GM19035 (cell line): ENCODE measurements at regions not wholly inside any gene's neighbourhood (a gene's known extent, or its start where the extent isn't known, plus 50 kb on each side); places are given as distances from the start of the nearest gene placed in this dataset.
A peak's percentile ranks its signal among the peaks of the same experiment; 100 is the strongest.
"Not testable (repeated sequence)": the region's sequence is repeated elsewhere in the genome, so short reads cannot be mapped to it uniquely, and the experiment has no call there.

ENCODE experiments used
- ATAC-seq: cut with Tn5 transposase; IDR thresholded peaks from one replicate; pipeline ENCODE4 v1.9.1; 2021; ENCODE audit not compliant: unreplicated experiment

DNA sequence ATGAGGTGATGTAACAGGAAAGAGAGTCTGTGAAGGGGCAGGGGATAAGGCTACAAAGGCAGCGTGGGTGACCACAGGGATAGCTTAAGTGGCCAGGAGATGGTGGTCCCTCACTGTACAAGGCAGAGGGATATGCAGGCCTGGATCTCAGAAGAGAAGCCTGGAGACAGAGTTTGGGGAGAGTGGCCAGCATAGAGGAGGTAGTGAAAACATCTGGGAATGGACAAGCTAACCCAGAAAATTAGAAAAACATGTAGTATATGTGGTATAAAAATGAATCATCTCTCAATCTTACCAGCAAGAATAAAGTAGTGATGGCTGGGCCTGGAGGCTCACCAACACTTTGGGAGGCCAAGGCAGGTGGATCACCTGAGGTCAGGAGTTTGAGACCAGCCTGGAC lies 349.2 kb upstream of the KLF4 start:
- no peak for ATAC-seq

DNA sequence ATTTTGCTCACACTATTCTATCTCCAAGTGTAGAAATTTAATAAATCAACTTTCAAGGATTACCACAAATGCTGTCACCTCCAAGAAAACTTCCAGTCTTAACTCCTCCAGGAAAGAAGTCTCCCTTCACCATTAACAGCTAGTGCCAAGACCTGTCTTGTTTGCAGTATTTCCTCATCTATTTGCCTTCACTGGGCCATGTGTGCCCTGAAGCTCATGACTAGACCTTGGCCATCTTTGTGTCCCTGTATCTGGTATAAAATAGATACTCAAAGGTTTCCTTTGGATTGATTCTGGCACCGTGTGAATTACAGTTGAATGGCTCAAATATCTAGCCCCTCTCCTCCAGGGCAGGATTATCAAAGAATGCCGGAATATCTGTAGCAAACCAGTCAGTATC lies 346.7 kb upstream of the KLF4 start:
- ATAC-seq, result no peak

DNA sequence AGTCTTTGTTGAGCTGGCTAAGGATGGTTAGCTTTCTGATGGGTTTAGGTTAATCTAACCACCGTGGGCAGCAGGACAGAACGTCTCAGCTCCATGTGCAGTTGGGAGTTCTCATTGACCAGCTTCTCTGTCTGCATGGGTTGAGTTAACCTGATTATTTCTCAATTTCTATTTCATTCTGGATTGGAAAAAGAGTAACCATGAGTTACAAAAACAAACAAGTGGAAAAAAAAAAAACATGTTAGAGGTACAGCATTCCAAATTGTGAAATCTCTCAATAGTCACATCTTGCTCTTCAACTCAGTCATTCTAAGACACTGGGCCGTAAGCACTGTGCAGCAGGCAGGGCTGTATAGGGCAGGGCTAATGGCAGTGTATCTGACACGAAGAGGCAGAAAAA lies 343.7 kb upstream of the KLF4 start:
- no peak for ATAC-seq

DNA sequence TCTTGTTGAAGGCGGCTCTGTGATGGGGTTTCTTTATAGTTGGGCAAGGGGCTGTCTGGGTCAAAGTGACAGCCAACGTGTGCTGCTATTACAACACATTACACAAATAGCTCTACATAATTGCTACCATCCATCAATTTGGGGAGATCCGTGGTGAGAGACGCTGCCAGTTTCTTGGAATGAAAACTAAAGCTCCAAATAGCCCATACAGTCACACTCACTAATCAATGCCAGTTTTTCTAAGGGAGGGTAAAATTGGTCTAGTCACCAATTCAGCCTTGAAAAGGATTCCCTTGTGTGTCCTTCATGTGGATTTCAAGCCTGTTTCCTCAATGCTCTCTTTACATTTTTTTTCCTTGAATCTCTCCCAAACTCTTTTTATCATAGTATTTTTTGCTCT lies 343.3 kb upstream of the KLF4 start:
- ATAC-seq, result no peak

DNA sequence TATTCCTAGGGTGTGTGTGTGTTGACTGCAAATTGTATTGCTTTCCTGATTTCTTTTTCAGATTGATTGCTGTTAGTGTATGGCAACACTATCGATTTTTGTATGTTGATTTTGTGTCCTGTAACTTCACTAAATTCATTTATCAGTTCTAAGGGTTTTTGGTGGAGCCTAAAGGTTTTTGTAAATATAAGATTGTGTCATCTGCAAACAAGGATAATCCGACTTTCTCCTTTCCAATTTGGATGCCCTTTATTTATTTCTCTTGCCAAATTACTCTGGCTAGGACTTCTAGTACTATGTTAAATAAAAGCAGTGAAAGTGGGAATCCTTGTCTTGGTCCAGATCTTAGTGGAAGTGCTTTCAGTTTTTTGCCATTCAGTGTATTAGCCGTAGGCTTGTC lies 340.9 kb upstream of the KLF4 start:
- no peak for ATAC-seq

DNA sequence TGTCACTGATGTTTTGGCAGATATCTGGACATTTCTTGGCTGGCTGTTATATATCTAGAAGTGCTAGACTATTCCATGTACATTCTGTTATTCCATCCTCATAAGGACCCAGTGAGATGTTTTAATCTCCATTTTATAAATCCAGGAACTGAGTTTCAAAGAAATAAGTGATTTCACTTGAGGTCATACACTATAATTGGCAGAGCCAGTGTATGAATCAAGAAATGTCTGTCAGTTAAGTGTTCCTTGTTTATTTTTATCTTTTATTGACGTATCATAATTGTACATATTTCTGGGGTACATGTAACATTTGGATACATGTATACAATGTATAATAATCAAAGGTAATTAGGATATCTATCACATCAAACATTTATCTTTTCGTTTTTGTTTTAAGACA lies 338.3 kb upstream of the KLF4 start:
- ATAC-seq, result no peak

DNA sequence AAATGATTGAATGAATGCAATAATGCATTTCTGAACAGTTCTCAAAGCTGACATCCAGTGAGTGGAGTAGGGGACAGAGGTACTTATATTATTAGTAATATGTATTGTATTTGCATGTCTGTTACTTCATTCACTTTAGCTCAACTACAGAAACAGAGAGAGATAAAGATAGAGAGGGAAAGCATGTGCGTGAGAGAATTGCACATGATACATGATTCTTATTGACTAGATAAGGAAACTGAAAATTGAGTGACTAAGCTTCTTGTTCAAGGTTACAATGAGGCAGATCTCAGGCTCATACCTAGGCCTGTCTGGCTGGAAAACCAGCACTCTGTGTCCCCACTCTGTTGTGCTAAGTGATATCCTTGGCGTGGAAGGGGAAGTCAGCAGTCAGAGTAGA lies 337.7 kb upstream of the KLF4 start:
- peak; percentile 55 for ATAC-seq

DNA sequence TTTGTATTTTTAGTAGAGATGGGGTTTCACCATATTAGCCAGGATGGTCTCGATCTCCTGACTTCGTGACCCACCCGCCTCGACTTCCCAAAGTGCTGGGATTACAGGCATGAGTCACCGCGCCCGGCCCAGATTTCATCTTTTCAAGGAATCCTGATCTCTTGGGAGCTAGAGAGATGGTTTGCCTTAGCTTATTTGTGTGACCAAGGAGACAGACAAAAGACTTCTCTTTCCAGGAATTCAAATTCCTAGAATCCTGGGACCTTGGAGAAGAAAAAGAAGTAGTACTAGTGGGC lies 337.1 kb upstream of the KLF4 start:
- ATAC-seq, result not testable (repeated sequence)

DNA sequence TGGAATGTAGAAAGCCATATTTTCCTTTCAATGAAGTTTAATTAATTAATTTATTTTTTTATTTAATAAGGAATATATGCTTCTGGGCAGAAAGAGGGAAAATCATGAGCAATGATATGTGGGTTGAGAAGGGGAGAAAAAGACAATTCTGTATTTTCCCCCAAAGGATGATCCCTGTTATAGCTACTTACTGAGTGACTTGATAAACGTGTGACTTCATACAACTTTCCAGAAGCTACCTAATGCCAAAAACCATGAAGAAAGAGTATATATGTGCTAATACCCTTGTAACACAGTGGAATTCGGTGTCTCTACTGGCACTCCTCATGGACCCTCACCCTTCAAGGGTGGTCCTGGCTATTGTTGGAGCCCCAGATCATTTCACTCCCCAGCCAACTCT lies 335.0 kb upstream of the KLF4 start:
- no peak for ATAC-seq

DNA sequence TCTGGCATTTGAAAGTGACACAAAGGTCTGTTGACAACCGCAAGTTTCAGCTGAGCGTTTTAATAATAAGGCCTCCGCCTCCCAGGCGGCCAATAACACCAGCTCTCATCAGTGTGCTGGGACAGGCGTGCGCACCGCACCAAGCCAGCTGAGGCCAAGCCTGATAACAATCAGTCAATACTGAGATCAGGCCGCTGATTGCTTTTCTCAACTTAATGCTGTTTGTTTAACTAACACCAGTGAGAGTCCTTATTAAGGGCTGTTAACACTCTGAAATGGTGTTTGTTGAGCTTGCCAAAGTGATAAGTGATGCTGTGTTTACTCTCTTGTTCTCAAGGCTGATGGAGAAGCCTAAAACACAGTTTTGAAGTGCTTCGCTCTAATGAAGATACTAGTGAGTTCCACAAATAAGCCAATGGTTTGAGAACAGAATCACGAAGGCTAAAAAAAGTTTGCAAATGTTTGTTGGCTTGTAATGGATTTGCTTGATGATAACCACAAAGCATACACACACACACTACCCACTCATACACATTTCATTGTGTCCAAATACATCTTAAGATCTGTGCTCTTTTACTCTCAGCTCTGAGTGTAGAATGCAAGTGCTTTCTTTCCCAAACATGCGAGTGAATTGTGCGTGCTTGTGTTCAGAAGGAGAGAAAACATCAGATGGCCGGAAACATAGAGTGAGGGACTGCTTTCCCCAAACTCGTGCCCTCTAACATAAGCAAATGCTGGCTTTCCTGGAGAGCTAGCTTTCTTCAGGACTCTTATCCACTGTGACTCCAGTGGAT lies 330.4 kb upstream of the KLF4 start:
- no peak for ATAC-seq

DNA sequence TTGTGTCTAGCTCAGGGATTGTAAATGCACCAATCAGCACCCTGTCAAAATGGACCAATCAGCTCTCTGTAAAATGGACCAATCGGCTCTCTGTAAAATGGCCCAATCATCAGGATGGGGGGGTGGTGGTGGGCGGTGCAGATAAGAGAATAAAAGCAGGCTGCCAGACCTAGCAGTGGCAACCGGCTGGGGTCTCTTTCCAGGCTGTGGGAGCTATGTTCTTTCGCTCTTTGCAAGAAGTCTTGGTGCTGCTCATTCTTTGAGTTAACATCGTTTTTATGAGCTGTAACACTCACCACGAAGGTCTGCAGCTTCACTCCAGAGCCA lies 328.9 kb upstream of the KLF4 start:
- not testable (repeated sequence) for ATAC-seq

DNA sequence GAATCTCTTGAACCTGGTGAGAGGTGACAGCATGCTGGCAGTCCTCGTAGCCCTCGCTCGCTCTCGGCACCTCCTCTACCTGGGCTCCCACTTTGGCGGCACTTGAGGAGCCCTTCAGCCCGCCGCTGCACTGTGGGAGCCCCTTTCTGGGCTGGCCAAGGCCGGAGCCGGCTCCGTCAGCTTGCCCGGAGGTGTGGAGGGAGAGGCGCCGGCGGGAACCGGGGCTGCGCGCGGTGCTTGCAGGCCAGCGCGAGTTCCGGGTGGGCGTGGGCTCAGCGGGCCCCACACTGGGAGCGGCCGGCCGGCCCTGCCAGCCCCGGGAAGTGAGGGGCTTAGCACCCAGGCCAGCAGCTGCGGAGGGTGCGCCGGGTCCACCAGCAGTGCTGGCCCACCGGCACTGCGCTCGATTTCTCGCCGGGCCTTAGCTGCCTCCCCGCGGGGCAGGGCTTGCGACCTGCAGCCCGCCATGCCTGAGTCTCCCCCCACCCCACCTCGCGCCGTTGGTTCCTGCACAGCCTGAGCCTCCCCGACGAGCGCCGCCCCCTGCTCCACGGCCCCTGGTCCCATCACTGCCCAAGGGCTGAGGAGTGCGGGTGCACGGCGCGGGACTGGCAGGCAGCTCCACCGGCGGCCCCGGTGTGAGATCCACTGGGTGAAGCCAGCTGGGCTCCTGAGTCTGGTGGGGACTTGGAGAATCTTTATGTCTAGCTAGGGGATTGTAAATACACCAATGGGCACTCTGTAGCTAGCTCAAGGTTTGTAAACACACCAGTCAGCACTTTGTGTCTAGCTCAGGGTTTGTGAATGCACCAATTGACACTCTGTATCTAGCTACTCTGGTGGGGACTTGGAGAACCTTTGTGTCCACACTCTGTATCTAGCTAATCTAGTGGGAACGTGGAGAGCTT lies 328.3 kb upstream of the KLF4 start:
- not testable (repeated sequence) for ATAC-seq

DNA sequence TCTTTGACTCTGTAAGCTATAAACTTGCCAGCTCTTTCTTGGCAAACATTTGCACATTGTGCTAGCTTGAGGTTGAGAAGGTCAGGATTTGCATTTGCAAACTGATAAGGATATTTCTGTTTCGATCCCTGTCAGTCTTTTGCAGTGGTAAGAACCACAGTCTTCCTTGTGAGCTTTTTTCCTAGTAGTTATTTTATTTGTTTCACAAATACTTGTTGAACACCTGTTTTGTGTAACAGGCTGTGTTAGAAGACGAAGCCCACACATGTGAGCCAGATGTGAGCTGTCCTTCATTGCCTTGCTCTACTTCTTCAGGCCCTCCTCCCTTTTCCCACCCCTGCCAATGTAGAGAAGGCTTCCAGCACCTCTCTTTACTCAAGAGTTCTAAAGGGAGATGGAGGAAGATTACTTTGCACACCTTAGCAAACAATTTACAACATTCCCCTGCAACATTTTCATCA lies 327.0 kb upstream of the KLF4 start:
- no peak for ATAC-seq

DNA sequence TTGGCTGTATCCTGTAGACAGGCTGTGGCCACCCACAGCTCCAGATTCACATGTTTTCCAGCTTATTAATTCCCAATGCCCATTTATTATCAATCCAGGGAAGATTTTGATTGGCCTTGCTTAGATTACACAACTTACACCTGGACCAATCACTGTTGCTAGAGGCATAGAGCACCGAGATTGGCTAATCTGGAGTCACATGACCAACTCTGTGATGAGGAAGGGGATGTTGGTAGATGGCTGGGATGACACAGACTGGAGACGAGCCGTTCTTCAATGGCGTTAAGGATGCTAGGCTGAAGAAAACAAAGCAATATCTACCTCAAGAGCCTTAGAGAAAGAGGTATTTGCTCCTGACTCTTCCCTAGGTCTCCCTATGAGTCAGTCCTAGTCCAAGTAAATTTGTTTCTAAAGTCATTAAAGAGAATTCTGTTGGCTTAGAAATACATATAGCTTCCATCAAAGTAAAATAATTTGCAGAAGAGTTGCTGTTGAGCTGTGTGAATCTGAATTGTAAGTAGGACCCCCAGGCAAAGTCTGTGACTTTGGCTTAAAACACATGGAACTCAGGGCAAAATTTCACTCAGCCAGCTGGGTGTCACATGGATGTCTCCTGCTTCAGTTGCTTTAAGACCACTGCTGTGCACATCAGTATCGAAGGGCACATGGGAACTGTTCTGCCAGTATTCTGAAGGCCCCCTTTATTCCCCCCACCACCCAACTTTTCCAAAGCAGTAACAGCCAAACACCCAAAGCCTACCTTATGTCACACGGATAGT lies 326.4 kb upstream of the KLF4 start:
- ATAC-seq, result no peak

DNA sequence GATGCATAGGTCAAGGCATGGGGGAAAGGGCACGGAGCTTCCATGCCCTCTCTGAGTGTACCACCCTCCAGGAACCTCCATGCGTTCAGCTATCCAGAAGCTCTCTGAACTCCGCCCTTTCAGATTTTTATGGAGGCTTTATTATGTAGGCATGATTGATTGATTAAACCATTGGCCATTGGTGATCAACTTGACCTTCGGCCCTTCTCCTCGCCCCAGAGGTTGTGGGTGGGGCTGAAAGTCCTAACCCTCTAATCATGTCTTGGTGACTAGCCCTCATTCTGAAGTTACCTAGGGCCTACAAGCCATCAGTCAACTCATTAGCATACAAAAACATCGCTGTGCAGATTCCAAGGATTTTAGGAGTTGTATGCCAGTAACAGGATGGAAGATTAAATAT lies 323.7 kb upstream of the KLF4 start:
- ATAC-seq, result no peak

DNA sequence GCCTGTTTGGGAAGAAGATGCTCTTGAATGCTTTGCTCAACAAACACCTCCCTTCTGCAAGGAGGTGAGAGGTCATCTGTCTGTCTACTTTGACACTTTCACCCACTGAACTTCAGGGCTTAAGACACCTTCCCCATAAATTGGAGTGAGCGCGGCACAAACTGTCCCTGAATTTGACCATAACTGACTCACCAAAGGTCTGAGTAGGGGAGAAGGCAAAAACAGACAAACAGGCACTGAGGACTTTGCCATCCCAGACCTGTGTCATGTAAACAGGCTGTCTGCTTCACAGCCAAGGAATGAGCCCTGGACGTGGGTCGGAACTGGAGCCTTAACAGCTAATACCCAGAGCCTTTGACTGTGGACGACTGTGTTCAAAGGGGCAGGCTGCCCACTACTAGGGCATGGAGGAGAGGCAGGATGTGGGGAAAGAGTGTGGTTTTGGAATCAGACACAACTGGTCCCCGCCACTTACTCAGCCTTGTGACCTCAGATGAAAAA lies 320.9 kb upstream of the KLF4 start:
- ATAC-seq, result no peak

DNA sequence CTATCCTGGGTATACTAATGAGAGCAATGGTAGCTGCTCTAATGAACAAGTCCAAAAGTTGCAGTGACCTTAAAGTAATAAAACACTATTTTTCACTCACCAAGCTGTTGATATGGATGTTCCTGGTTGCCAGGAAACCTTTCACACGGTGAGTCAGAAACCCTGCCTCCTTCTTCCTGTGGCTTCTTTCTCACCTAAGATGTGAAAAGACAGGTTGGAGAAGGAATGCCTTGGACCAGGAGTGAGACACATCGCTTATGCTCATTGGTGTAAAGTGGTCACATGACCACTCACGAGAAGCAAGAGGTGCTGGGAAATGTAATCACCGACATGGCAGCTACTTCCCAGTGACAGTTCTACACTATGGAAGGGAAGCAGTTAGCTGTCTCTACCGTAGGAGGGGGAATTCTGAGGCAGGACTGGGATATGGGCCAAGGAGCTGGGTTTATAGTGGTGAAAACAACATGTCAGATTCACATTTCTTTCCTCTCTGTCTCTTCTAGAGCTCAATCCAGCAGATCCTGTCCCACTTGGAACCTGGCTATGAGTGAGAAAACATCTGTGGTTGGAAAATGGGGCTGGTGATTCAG lies 320.4 kb upstream of the KLF4 start:
- no peak for ATAC-seq

DNA sequence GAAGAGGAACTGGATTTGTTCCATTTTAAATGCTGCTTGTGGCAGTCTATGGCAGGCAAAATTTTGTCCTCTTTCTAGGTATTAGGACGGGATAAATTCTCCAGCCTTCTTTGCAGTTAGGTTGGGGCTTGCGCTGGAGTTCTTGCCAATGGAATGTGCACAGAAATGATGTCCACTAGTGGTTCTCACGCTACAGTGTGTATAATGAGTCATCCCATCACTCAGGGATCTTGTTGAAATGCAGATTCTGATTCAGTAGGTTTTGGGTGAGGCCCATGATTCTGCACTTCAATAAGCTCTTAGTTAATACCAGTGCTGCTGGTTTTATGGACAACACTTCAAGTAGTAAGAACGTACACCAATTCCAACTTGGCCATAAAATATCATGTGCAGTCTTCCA lies 317.6 kb upstream of the KLF4 start:
- no peak for ATAC-seq

DNA sequence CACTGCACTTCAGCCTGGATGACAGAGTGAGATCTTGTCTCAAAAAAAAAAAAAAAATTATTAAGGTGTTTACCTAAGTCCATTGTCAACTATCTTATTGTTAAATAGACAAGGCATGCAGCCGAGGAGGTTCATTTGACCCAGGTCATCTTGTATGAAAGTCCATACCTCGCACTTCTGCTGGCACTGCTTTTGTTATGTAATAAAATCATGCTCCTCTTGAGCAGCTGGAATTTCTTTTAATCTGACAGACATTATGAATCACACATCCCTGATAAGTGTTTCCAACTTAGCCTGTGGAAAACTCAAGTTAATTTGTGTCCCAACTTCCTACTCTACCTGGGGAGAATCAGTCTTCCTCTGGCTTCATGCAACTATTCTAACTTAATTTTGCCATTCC lies 315.6 kb upstream of the KLF4 start:
- no peak for ATAC-seq

DNA sequence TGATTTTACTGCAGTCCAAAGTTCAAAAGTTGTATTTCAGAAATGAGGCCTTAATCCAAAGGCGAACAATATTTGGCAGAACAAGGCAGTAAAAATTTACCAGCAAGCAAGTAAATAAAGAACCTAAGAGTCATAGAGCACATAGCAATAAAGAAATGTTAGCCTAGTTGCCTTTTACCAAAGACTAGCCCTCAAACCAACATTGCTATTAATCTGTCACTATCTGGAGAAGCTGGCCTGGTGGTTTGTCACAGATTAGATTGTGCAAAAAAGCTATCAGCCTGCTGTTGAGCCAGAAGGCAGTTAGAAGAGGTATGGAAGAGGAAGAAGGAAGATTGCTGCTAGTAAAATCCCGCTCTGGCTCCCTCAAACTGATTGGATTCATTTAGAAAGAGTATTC lies 304.7 kb upstream of the KLF4 start:
- ATAC-seq, result no peak

DNA sequence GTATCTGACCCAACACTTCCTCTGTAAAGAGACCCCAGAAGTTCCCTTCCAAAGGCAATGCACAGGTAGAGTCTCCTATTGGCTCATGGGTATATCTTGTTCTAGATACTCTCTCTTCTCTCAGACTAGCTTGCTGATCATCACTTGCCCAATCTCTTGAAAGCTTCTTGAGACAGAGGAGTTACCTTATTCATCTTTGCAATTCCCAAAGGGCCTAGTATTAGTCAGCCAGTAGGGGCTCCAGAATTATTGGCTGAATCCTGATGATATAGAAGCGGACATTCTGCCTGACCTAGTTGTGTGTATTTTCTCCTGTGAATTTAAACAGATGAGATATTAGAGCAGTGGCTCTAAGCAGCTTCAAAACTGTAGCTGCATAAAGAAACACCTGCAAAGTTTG lies 304.0 kb upstream of the KLF4 start:
- no peak for ATAC-seq
